Fibroblast of lung (primary cell): ENCODE measurements at regions not wholly inside any gene's neighbourhood (a gene's known extent, or its start where the extent isn't known, plus 50 kb on each side); places are given as distances from the start of the nearest gene placed in this dataset.

Source experiments
- EZH2 ChIP-seq: IDR thresholded peaks from 2 replicates; pipeline ENCODE4 v1.5.1; 2012; ENCODE audit warnings: low read length, control low read depth, mild to moderate bottlenecking; ENCODE audit errors: missing control alignments
- TF ChIP-seq, protein P1 (sequence below), 2 donors: IDR thresholded peaks in 1 of 2; conservative IDR thresholded peaks in 1 of 2; 1 replicate in 1 of 2; 2 replicates in 1 of 2; pipeline ENCODE4 v1.5.1; 2011 to 2012; ENCODE audit warnings: low read length in 2 of 2, control low read depth in 1 of 2, inconsistent platforms in 1 of 2, low read depth in 1 of 2, mild to moderate bottlenecking in 1 of 2

- no peak for TF ChIP-seq EZH2
- TF ChIP-seq, protein P1, sequence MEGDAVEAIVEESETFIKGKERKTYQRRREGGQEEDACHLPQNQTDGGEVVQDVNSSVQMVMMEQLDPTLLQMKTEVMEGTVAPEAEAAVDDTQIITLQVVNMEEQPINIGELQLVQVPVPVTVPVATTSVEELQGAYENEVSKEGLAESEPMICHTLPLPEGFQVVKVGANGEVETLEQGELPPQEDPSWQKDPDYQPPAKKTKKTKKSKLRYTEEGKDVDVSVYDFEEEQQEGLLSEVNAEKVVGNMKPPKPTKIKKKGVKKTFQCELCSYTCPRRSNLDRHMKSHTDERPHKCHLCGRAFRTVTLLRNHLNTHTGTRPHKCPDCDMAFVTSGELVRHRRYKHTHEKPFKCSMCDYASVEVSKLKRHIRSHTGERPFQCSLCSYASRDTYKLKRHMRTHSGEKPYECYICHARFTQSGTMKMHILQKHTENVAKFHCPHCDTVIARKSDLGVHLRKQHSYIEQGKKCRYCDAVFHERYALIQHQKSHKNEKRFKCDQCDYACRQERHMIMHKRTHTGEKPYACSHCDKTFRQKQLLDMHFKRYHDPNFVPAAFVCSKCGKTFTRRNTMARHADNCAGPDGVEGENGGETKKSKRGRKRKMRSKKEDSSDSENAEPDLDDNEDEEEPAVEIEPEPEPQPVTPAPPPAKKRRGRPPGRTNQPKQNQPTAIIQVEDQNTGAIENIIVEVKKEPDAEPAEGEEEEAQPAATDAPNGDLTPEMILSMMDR (conservative IDR thresholded peaks at IDR 0.05 in 1 of 2, IDR thresholded peaks at IDR 0.05 in 1 of 2; ENCODE audit: low read depth in 1 of 2, low read length in 2 of 2): no peak
Measured at GRCh38 chr10:52609071-52609470, 163.5 kb downstream of the MBL2 start.
